HEK293T (cell line): ENCODE measurements at regions not wholly inside any gene's neighbourhood (a gene's known extent, or its start where the extent isn't known, plus 50 kb on each side); places are given as distances from the start of the nearest gene placed in this dataset.

Source experiments
- ARNT ChIP-seq: fragments of 450-650 bp; IDR thresholded peaks from 2 replicates; pipeline ENCODE4 v1.6.1; 2017; ENCODE audit warnings: mild to moderate bottlenecking
- BHLHE40 ChIP-seq: fragments of 450-650 bp; IDR thresholded peaks from 2 replicates; pipeline ENCODE4 v1.6.1; 2016; ENCODE audit warnings: mild to moderate bottlenecking, moderate library complexity, borderline replicate concordance
- CTBP1 ChIP-seq: fragments of 450-650 bp; IDR thresholded peaks from 2 replicates; pipeline ENCODE4 v1.6.1; 2016; ENCODE audit warnings: borderline replicate concordance
- ELF4 ChIP-seq: fragments of 450-650 bp; IDR thresholded peaks from 2 replicates; pipeline ENCODE4 v1.6.1; 2017; ENCODE audit warnings: antibody characterized with exemption
- FOXA1 ChIP-seq: fragments of 450-650 bp; IDR thresholded peaks from 2 replicates; pipeline ENCODE4 v1.6.1; 2016; ENCODE audit warnings: mild to moderate bottlenecking
- FOXK2 ChIP-seq: fragments of 450-650 bp; IDR thresholded peaks from 2 replicates; pipeline ENCODE4 v1.6.1; 2016; ENCODE audit warnings: mild to moderate bottlenecking
- FOXM1 ChIP-seq: fragments of 450-650 bp; IDR thresholded peaks from 2 replicates; pipeline ENCODE4 v1.6.1; 2017; ENCODE audit warnings: mild to moderate bottlenecking, borderline replicate concordance
- L3MBTL2 ChIP-seq: fragments of 450-650 bp; conservative IDR thresholded peaks from 2 replicates; pipeline ENCODE4 v1.6.1; 2016; ENCODE audit warnings: mild to moderate bottlenecking
- SP1 ChIP-seq: fragments of 450-650 bp; IDR thresholded peaks from 2 replicates; pipeline ENCODE4 v1.6.1; 2017
- SUZ12 ChIP-seq: fragments of 450-650 bp; IDR thresholded peaks from 2 replicates; pipeline ENCODE4 v1.6.1; 2016; ENCODE audit warnings: mild to moderate bottlenecking
- ZNF384 ChIP-seq: fragments of 450-650 bp; IDR thresholded peaks from 2 replicates; pipeline ENCODE4 v1.6.1; 2016
- TF ChIP-seq, protein P1 (sequence below): fragments of 450-650 bp; IDR thresholded peaks from 2 replicates; pipeline ENCODE4 v1.6.1; 2016

DNA sequence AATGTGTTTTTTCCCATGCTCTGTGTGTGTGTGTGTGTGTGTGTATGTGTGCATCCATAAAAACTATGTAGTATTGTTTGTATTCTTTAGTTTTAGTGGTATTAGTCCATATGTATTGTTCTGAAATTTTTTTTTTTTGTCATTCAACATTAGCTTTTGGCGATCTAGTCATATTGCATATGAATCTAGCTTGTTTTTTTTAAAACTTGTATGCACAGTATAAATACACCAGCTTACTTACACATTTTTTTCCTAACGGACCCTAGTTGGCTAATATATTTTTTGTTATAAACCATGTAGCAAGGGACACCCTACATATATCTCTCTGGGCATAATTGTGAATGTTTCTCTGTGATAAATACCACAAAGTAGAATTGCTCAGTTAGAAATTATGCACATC is 359.7 kb downstream of the SRGAP2C start:
- TF ChIP-seq FOXK2: no peak
- no peak for TF ChIP-seq ELF4
- TF ChIP-seq L3MBTL2: no peak
- TF ChIP-seq ZNF384: no peak
- no peak for TF ChIP-seq FOXM1
- no peak for TF ChIP-seq FOXA1
- TF ChIP-seq ARNT: no peak
- no peak for TF ChIP-seq CTBP1
- TF ChIP-seq SP1: no peak
- no peak for TF ChIP-seq SUZ12
- no peak for TF ChIP-seq BHLHE40
- TF ChIP-seq, protein P1, sequence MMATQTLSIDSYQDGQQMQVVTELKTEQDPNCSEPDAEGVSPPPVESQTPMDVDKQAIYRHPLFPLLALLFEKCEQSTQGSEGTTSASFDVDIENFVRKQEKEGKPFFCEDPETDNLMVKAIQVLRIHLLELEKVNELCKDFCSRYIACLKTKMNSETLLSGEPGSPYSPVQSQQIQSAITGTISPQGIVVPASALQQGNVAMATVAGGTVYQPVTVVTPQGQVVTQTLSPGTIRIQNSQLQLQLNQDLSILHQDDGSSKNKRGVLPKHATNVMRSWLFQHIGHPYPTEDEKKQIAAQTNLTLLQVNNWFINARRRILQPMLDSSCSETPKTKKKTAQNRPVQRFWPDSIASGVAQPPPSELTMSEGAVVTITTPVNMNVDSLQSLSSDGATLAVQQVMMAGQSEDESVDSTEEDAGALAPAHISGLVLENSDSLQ: no peak
